ENCODE measurements at regions not wholly inside any gene's neighbourhood (a gene's known extent, or its start where the extent isn't known, plus 50 kb on each side); places are given as distances from the start of the nearest gene placed in this dataset.

DNA sequence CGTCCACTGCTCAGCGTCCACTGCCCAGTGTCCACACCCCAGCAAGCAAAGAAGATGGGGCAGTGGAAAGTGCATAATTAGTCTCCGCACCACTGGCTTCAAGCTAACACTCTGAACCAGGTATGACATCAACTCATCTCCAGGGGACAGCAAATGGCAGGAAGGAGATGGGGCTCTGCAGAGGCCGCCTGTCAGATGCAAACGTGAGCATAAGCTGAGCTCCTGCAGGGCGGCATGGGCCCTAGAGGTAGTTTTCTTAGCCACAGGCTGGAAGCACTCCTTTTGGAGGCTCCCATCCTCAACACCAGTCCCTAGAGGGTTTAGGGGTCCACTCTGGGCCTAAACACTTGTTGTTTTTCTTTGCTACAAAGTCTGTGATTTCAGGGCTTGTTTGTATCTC is 335.8 kb upstream of the MKI67 start:
- TF ChIP-seq GATA1 (IDR thresholded peaks at IDR 0.05; ENCODE audit: low read depth, low read length): no peak
- no peak for TF ChIP-seq POLR2A (IDR thresholded peaks at IDR 0.05; ENCODE audit: low read length)

All from erythroblast (primary cell).